H1 (cell line): ENCODE measurements at regions not wholly inside any gene's neighbourhood (a gene's known extent, or its start where the extent isn't known, plus 50 kb on each side); places are given as distances from the start of the nearest gene placed in this dataset.

ENCODE experiments used
- CTCF ChIA-PET: fragments of 300-600 bp; sonication (Branson Sonifier 250); formaldehyde crosslinking; loops from one replicate; lab custom pipeline; 2021; ENCODE audit not compliant: partially characterized antibody; lab: Charles Lee
- POLR2A ChIA-PET: fragments of 300-600 bp; sonication (Branson Sonifier 250); formaldehyde crosslinking; loops from one replicate; lab custom pipeline; 2021; ENCODE audit warnings: inconsistent platforms; ENCODE audit not compliant: partially characterized antibody; lab: Charles Lee
- DNase-seq, 2 experiments: peaks; one replicate each; pipeline versions ENCODE4 v3.0.0 to v3.0.0-alpha.2; 2010 to 2022; ENCODE audit warnings: low spot score in 2 of 2, low read depth in 1 of 2, mixed read lengths in 1 of 2
- FAIRE-seq: peaks from 2 replicates; lab custom pipeline; 2011; peaks lifted over from hg19 to GRCh38; lab: Jason Lieb, UNC
- H2AFZ ChIP-seq: 2 replicates; pipeline ENCODE4 v1.8.1; 2012; ENCODE audit warnings: low read length, inconsistent platforms
- H2AK5ac ChIP-seq: 2 replicates; pipeline ENCODE4 v1.6.1; 2013; ENCODE audit warnings: low read depth, low read length
- H2BK120ac ChIP-seq: replicated peaks from 2 replicates; pipeline ENCODE3; 2013; ENCODE audit warnings: low read depth, low read length, inconsistent platforms
- H2BK12ac ChIP-seq: 2 replicates; pipeline ENCODE4 v1.6.1; 2013; ENCODE audit warnings: low read depth, low read length
- H2BK15ac ChIP-seq: 2 replicates; pipeline ENCODE4 v1.6.1; 2013; ENCODE audit warnings: low read length
- H2BK20ac ChIP-seq: 2 replicates; pipeline ENCODE4 v1.6.1; 2013; ENCODE audit warnings: low read length
- H2BK5ac ChIP-seq: 2 replicates; pipeline ENCODE4 v1.6.1; 2013; ENCODE audit warnings: low read depth, low read length
- H3K14ac ChIP-seq: 2 replicates; pipeline ENCODE4 v1.6.1; 2013; ENCODE audit warnings: inconsistent platforms; ENCODE audit not compliant: insufficient read length
- H3K18ac ChIP-seq: 2 replicates; pipeline ENCODE4 v1.6.1; 2013; ENCODE audit warnings: low read length; ENCODE audit errors: extremely low read depth
- H3K23ac ChIP-seq: 2 replicates; pipeline ENCODE4 v1.6.1; 2013; ENCODE audit warnings: inconsistent platforms; ENCODE audit not compliant: insufficient read length
- H3K23me2 ChIP-seq: 2 replicates; pipeline ENCODE4 v1.6.1; 2013; ENCODE audit warnings: low read depth, low read length
- H3K27ac ChIP-seq: 2 replicates; pipeline ENCODE4 v1.6.1; 2011; ENCODE audit warnings: low read depth, low read length, inconsistent platforms
- H3K27me3 ChIP-seq, 4 experiments: replicated peaks in 1 of 4; 1 replicate in 1 of 4; 2 replicates in 3 of 4; pipeline versions ENCODE4 v1.6.1 to v1.8.1; 2011 to 2013; ENCODE audit warnings: low read length in 3 of 4, mild to moderate bottlenecking in 3 of 4, inconsistent platforms in 2 of 4, mixed read lengths in 2 of 4, moderate library complexity in 1 of 4; ENCODE audit not compliant: control insufficient read depth in 3 of 4, insufficient read depth in 3 of 4; ENCODE audit errors: extremely low read depth in 1 of 4
- H3K36me3 ChIP-seq, 4 experiments: 2 replicates each; pipeline versions ENCODE4 v1.6.1 to v1.8.1; 2011 to 2013; ENCODE audit warnings: mild to moderate bottlenecking in 4 of 4, low read length in 3 of 4, moderate library complexity in 2 of 4, control low read depth in 1 of 4, inconsistent platforms in 1 of 4; ENCODE audit not compliant: insufficient read depth in 4 of 4, control insufficient read depth in 2 of 4
- H3K4ac ChIP-seq: replicated peaks from 2 replicates; pipeline ENCODE3; 2013; ENCODE audit warnings: low read length, low read depth, mixed read lengths, inconsistent platforms; ENCODE audit not compliant: insufficient read length
- H3K4me1 ChIP-seq, 4 experiments: replicated peaks in 1 of 4; 1 replicate in 1 of 4; 2 replicates in 3 of 4; pipeline versions ENCODE4 v1.6.1 to v1.8.1; 2011 to 2013; ENCODE audit warnings: low read length in 3 of 4, inconsistent platforms in 2 of 4, mixed read lengths in 1 of 4; ENCODE audit not compliant: insufficient read depth in 4 of 4, control insufficient read depth in 3 of 4
- H3K4me2 ChIP-seq, 2 experiments: 2 replicates each; pipeline versions ENCODE4 v1.6.1 to v1.8.1; 2011 to 2013; ENCODE audit warnings: low read depth in 2 of 2, low read length in 2 of 2, control low read depth in 1 of 2, inconsistent platforms in 1 of 2, mild to moderate bottlenecking in 1 of 2; ENCODE audit not compliant: insufficient read depth in 1 of 2
- H3K4me3 ChIP-seq, 4 experiments: fragments of 200-600, 300-600 bp in 1 of 4; sonication (generic), shearing (Covaris generic), sonication (Bioruptor Twin) in 1 of 4; 2 replicates each; pipeline versions ENCODE4 v1.5.1 to v1.8.1; 2011 to 2016; ENCODE audit warnings: low read length in 4 of 4, low read depth in 3 of 4, control low read depth in 2 of 4, inconsistent platforms in 2 of 4, mild to moderate bottlenecking in 2 of 4, mixed read lengths in 1 of 4, moderate library complexity in 1 of 4; ENCODE audit not compliant: insufficient read depth in 2 of 4; ENCODE audit errors: extremely low read depth in 1 of 4
- H3K56ac ChIP-seq: replicated peaks from 2 replicates; pipeline ENCODE3; 2013; ENCODE audit warnings: low read depth, mild to moderate bottlenecking, mixed read lengths, low read length, inconsistent platforms; ENCODE audit not compliant: insufficient read length
- H3K79me1 ChIP-seq: 2 replicates; pipeline ENCODE4 v1.6.1; 2013; ENCODE audit warnings: low read depth, low read length, control low read depth
- H3K79me2 ChIP-seq, 2 experiments: 2 replicates each; pipeline versions ENCODE4 v1.6.1 to v1.8.1; 2012 to 2013; ENCODE audit warnings: low read length in 2 of 2, mild to moderate bottlenecking in 2 of 2, inconsistent platforms in 1 of 2; ENCODE audit not compliant: insufficient read depth in 2 of 2, control insufficient read depth in 1 of 2
- H3K9ac ChIP-seq, 4 experiments: replicated peaks in 1 of 4; 1 replicate in 1 of 4; 2 replicates in 3 of 4; pipeline versions ENCODE4 v1.6.1 to v1.8.1; 2011 to 2013; ENCODE audit warnings: low read depth in 3 of 4, low read length in 3 of 4, control low read depth in 2 of 4, mild to moderate bottlenecking in 2 of 4, moderate library complexity in 2 of 4, inconsistent platforms in 1 of 4; ENCODE audit errors: extremely low read depth in 1 of 4
- H3K9me3 ChIP-seq, 2 experiments: 2 replicates each; pipeline versions ENCODE4 v1.6.1 to v1.8.1; 2012 to 2013; ENCODE audit warnings: mild to moderate bottlenecking in 2 of 2, moderate library complexity in 2 of 2, control low read depth in 1 of 2, inconsistent platforms in 1 of 2, low read depth in 1 of 2, low read length in 1 of 2, mixed read lengths in 1 of 2; ENCODE audit not compliant: insufficient read depth in 2 of 2
- H4K20me1 ChIP-seq, 2 experiments: replicated peaks in 1 of 2; 2 replicates each; pipeline versions ENCODE3 to v1.8.1; 2011 to 2013; ENCODE audit warnings: inconsistent platforms in 2 of 2, low read length in 2 of 2, mild to moderate bottlenecking in 1 of 2; ENCODE audit not compliant: insufficient read depth in 2 of 2, control insufficient read depth in 1 of 2
- H4K5ac ChIP-seq: 2 replicates; pipeline ENCODE4 v1.6.1; 2013; ENCODE audit warnings: low read length, low read depth, mixed read lengths, inconsistent platforms; ENCODE audit not compliant: insufficient read length
- H4K8ac ChIP-seq: 2 replicates; pipeline ENCODE4 v1.8.0; 2013; ENCODE audit warnings: mild to moderate bottlenecking, moderate library complexity, low read length, inconsistent platforms; ENCODE audit not compliant: insufficient read depth; ENCODE audit errors: extremely low read depth
- H4K91ac ChIP-seq: replicated peaks from 2 replicates; pipeline ENCODE3; 2013; ENCODE audit warnings: low read length, mixed read lengths, inconsistent platforms; ENCODE audit not compliant: insufficient read length
- HDAC6 ChIP-seq: IDR thresholded peaks from one replicate; pipeline ENCODE4 v1.7.1; 2012; ENCODE audit warnings: low read depth, mild to moderate bottlenecking, inconsistent platforms, low read length, moderate library complexity
- KDM4A ChIP-seq: IDR thresholded peaks from one replicate; pipeline ENCODE4 v1.7.1; 2012; ENCODE audit warnings: low read depth, mild to moderate bottlenecking, moderate library complexity, low read length, inconsistent platforms; ENCODE audit not compliant: severe bottlenecking
- NANOG ChIP-seq: IDR thresholded peaks from 2 replicates; pipeline ENCODE4 v1.6.1; 2011; ENCODE audit warnings: low read length, low read depth, mild to moderate bottlenecking, inconsistent platforms; ENCODE audit not compliant: insufficient read depth, poor library complexity, severe bottlenecking
- WGBS, 2 experiments: shearing (Covaris generic) in 1 of 2; methylation state at CpG; one replicate each; pipeline versions ENCODE4 v1.1.6 to v1.1.7; 2013 to 2015; ENCODE audit warnings: low lambda C conversion rate in 2 of 2, mixed read lengths in 2 of 2, inconsistent platforms in 1 of 2, low coverage in 1 of 2, missing lambda C conversion rate in 1 of 2; ENCODE audit not compliant: insufficient replicate concordance in 2 of 2, insufficient coverage in 1 of 2, insufficient read length in 1 of 2; ENCODE audit errors: extremely low coverage in 1 of 2, missing lambda C conversion rate in 1 of 2; 5-methylcytosine and 5-hydroxymethylcytosine counted together

DNA sequence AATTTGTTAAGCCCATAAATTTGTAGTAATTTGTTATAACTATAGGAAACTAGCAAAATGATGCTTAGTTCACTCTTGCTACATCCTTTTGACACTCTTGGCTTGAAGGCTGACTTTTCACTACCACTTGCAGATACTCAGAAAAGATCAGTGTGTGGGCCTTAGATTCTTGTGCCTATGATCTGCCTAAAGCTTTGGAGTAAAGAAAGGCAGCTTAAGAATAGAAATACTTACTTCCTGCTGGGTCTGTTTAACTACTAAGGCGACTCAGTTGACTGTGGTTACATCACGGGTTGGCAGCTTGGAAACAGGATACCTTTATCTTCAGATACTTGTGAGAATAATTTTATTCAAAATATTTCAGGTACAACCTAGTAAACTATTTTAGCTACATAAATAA is 201.4 kb upstream of the FMR1 start:
- H3K79me2 ChIP-seq = no peaks in the 10 kb centered on the region
- H3K18ac ChIP-seq = no peak overlapping the region
- no peak overlapping the region for H3K56ac ChIP-seq
- no peak for TF ChIP-seq HDAC6
- no peak for TF ChIP-seq KDM4A
- peak; percentile 15 for TF ChIP-seq NANOG
- no peaks in the 10 kb centered on the region for H3K36me3 ChIP-seq
- no peak overlapping the region for H2AK5ac ChIP-seq
- no peak overlapping the region for H2BK120ac ChIP-seq
- H3K4me2 ChIP-seq = no peak overlapping the region
- H3K23me2 ChIP-seq = no peaks in the 10 kb centered on the region
- ChIA-PET POLR2A (no interaction called here), CTCF (no interaction called here)
- peaks cover 3 to 26% (median 18%) of the 10 kb centered on the region in 4 experiments; a peak in 5 of 7 replicates for H3K27me3 ChIP-seq
- 27% methylated on average over 2 of the region's 2 CpGs; no CpG with 5 or more reads in 1 of the 2 experiments for WGBS, 2 experiments
- no peak overlapping the region for H3K4ac ChIP-seq
- H2BK15ac ChIP-seq = no peak overlapping the region
- H3K9me3 ChIP-seq = no peaks in the 10 kb centered on the region
- H4K8ac ChIP-seq = no peak overlapping the region
- no peaks in the 10 kb centered on the region for H3K79me1 ChIP-seq
- no peak overlapping the region for H2AFZ ChIP-seq
- H2BK5ac ChIP-seq = no peak overlapping the region
- H3K9ac ChIP-seq = no peak overlapping the region
- H3K4me3 ChIP-seq = no peak overlapping the region
- no peaks in the 10 kb centered on the region for H4K20me1 ChIP-seq
- no peak overlapping the region for H4K91ac ChIP-seq
- no peak overlapping the region for H3K14ac ChIP-seq
- H3K23ac ChIP-seq = no peak overlapping the region
- H3K27ac ChIP-seq = no peak overlapping the region
- DNase-seq (no peak), FAIRE-seq (no peak)
- H2BK20ac ChIP-seq = no peak overlapping the region
- no peak overlapping the region for H4K5ac ChIP-seq
- H2BK12ac ChIP-seq = no peak overlapping the region
- H3K4me1 ChIP-seq = no peaks in the 10 kb centered on the region
